Psoas muscle (tissue), 7 donors: ENCODE measurements at regions not wholly inside any gene's neighbourhood (a gene's known extent, or its start where the extent isn't known, plus 50 kb on each side); places are given as distances from the start of the nearest gene placed in this dataset.

Experiments used
- ATAC-seq, 4 donors: fragments of 200-7000 bp; cut with Tn5 transposase; one replicate each; pipeline ENCODE4 v1.9.1; 2020; ENCODE audit warnings: moderate library complexity in 3 of 4, mild to moderate bottlenecking in 2 of 4
- DNase-seq, 2 donors: peaks; one replicate each; pipeline ENCODE4 v3.0.0-alpha.2; 2020
- H3K27ac ChIP-seq: fragments of 200-600 bp; one replicate; pipeline ENCODE4 v1.8.0; 2022
- H3K27me3 ChIP-seq, 3 donors: fragments of 200-600 bp in 1 of 3; one replicate each; pipeline versions ENCODE4 v1.6.1 to v1.8.0; 2013 to 2022; ENCODE audit warnings: low read length in 2 of 3, mild to moderate bottlenecking in 2 of 3, moderate library complexity in 1 of 3; ENCODE audit not compliant: insufficient read depth in 3 of 3
- H3K36me3 ChIP-seq, 2 donors: fragments of 200-600 bp in 1 of 2; one replicate each; pipeline versions ENCODE4 v1.6.1 to v1.8.0; 2013 to 2022; ENCODE audit warnings: low read depth in 1 of 2, mild to moderate bottlenecking in 1 of 2, moderate library complexity in 1 of 2; ENCODE audit not compliant: insufficient read depth in 1 of 2
- H3K4me1 ChIP-seq: fragments of 200-600 bp; one replicate; pipeline ENCODE4 v1.8.0; 2022
- H3K4me3 ChIP-seq: fragments of 200-600 bp; one replicate; pipeline ENCODE4 v1.8.0; 2022; ENCODE audit warnings: mild to moderate bottlenecking
- H3K9me3 ChIP-seq: fragments of 200-600 bp; one replicate; pipeline ENCODE4 v1.8.0; 2022
- WGBS, 3 donors: extraction: QIAGEN DNeasy Blood & Tissue Kit; methylation state at CpG; one replicate each; pipeline versions ENCODE4 v1.1.6 to v1.1.7; 2013; 5-methylcytosine and 5-hydroxymethylcytosine counted together
- intact Hi-C, 2 donors: fragments of 100-400 bp; cut with DNase I; formaldehyde crosslinking; loops; one replicate each; pipeline versions ENCODE4 v1.11.0 to v1.14.2; 2022
- TF ChIP-seq, protein P1 (sequence below): fragments of 200-600 bp; IDR thresholded peaks from one replicate; pipeline ENCODE4 v1.8.0; 2022; ENCODE audit warnings: antibody characterized with exemption
- donor health status: healthy with polysubstance abuse.
- donor health status: DM: no; HTN: no; CAD: no; lungs with moderate emphysema.
- donor health status: Bipolar disorder and iron deficiency.
- donor health status: healthy.
- donor health status: DM: yes; HTN: yes; CAD: no.
- donor health status: DM: no; HTN: no; CAD: no.
- donor health status: DM: yes; HTN: yes; CAD: no.

- TF ChIP-seq, protein P1, sequence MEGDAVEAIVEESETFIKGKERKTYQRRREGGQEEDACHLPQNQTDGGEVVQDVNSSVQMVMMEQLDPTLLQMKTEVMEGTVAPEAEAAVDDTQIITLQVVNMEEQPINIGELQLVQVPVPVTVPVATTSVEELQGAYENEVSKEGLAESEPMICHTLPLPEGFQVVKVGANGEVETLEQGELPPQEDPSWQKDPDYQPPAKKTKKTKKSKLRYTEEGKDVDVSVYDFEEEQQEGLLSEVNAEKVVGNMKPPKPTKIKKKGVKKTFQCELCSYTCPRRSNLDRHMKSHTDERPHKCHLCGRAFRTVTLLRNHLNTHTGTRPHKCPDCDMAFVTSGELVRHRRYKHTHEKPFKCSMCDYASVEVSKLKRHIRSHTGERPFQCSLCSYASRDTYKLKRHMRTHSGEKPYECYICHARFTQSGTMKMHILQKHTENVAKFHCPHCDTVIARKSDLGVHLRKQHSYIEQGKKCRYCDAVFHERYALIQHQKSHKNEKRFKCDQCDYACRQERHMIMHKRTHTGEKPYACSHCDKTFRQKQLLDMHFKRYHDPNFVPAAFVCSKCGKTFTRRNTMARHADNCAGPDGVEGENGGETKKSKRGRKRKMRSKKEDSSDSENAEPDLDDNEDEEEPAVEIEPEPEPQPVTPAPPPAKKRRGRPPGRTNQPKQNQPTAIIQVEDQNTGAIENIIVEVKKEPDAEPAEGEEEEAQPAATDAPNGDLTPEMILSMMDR, result no peak
Measured at GRCh38 chr3:194852831-194853508, 167.3 kb downstream of the FAM43A start.

GRCh38 chr3:194854206-194854605, 168.5 kb downstream of the FAM43A start:
- intact Hi-C loops, result loop anchor here (10.0 kb wide), 2 partner anchors 159 to 169 kb away; partner anchors contain the start of gene FAM43A (in 1 of the 2)
- Histone ChIP-seq H3K4me1 (peaks cover 22% of the 10 kb centered on the region), H3K4me3 (no peak overlapping the region), H3K36me3 (no peaks in the 10 kb centered on the region), H3K27ac (no peak overlapping the region), H3K27me3 (no peaks in the 10 kb centered on the region), H3K9me3 (no peaks in the 10 kb centered on the region)
- no peak for DNase-seq
- TF ChIP-seq, protein P1, result no peak
- WGBS, 3 donors, result 72 to 82% (median 77%) methylated on average over 4 of the region's 4 CpGs
- ATAC-seq, result no peak

More at GRCh38 chr3:194852831-194853508, 167.3 kb downstream of the FAM43A start:
- peak; percentile 62 to 82 (median 73) for ATAC-seq
- peak overlapping the region; percentile 53 for H3K27ac ChIP-seq
- H3K4me1 ChIP-seq, result peaks cover 22% of the 10 kb centered on the region
- no peaks in the 10 kb centered on the region for H3K36me3 ChIP-seq
- H3K9me3 ChIP-seq, result no peaks in the 10 kb centered on the region
- intact Hi-C loops, result loop anchor here (10.0 kb wide), 2 partner anchors 158 to 168 kb away; partner anchors contain the start of gene FAM43A (in 1 of the 2)
- WGBS, 3 donors, result 32 to 49% (median 36%) methylated on average over 16 of the region's 16 CpGs
- DNase-seq, result peak in 1 of 2 donors; percentile 85
- peak overlapping the region; percentile 25 for H3K4me3 ChIP-seq
- no peaks in the 10 kb centered on the region for H3K27me3 ChIP-seq

DNA sequence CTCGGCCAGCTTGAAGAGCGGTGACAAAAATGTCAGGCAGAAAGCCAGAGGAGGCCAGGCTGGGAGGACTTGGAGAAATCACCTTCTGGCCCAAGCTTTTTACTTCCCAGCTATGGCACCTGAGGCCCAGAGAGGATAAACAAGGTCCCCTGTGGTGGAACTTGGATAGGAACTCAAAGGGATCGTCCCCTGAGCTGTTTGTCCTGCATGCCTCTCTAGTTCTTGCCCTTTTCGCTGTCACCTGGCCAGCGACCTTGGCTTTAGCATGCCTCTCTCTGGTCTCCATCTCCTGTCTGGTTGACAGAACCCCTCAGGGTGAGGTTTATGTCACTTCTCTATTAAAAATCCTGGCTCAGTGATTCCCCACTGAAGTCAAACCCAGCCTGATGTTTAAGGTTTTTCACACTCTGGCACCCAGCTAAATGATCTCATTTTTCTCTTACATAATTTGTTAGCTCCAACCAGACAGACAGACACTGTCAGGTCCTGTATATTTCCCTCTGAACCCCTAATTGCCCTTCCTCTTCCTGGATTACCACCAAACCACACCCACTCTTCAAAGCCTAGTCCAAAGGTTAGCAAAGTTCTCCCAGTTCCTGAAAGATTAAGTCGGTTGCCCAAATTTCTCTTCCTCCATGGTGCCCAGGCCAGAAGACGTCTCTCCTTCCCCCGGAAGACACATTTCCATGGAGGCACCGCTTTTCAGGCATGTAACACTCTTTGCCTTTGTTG, 169.1 kb downstream of the FAM43A start:
- H3K4me1 ChIP-seq, result peaks cover 22% of the 10 kb centered on the region
- H3K27me3 ChIP-seq, result no peaks in the 10 kb centered on the region
- intact Hi-C loops, result loop anchor here (10.0 kb wide), 2 partner anchors 160 to 170 kb away; partner anchors contain the start of gene FAM43A (in 1 of the 2)
- H3K27ac ChIP-seq, result no peak overlapping the region
- no peak for ATAC-seq
- H3K4me3 ChIP-seq, result no peak overlapping the region
- H3K9me3 ChIP-seq, result no peaks in the 10 kb centered on the region
- WGBS, 3 donors, result 52 to 71% (median 53%) methylated on average over 9 of the region's 9 CpGs
- DNase-seq, result no peak
- TF ChIP-seq, protein P1, result no peak
- no peaks in the 10 kb centered on the region for H3K36me3 ChIP-seq

DNA sequence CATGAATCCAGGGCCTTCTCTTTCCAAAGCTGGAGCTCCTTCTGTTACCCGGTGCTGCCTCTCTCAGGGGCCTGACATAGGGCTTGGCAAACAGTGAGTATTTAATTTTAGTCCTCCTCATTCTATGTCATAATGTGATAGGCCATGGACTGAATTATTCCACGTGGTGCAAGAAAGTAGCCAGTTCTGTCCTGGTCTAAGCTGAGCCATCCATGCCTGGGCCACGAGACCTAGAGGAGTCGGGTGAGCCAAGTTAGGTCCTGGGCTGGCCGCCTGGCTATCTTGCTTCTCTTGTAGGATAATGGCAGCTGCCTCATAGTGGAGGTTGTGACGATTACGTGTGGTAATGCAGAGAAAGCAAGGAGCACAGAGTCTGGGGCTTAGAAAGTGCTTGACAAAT, 170.6 kb downstream of the FAM43A start:
- H3K4me3 ChIP-seq, result no peak overlapping the region
- DNase-seq (peak in 1 of 2 donors; percentile 83), ATAC-seq (peak; percentile 72 to 91 (median 90))
- no peaks in the 10 kb centered on the region for H3K36me3 ChIP-seq
- peaks cover 22% of the 10 kb centered on the region for H3K4me1 ChIP-seq
- H3K9me3 ChIP-seq, result no peaks in the 10 kb centered on the region
- no peaks in the 10 kb centered on the region for H3K27me3 ChIP-seq
- intact Hi-C loops, result loop anchor here (10.0 kb wide), 2 partner anchors 161 to 171 kb away; partner anchors contain the start of gene FAM43A (in 1 of the 2)
- TF ChIP-seq, protein P1, result no peak
- peak overlapping the region; percentile 60 for H3K27ac ChIP-seq
- 26 to 42% (median 33%) methylated on average over 7 of the region's 7 CpGs for whole genome bisulfite sequencing, 3 donors
